ENCODE measurements at regions not wholly inside any gene's neighbourhood (a gene's known extent, or its start where the extent isn't known, plus 50 kb on each side); places are given as distances from the start of the nearest gene placed in this dataset.

GRCh38 chr14:41457393-41457792, 149.3 kb upstream of the LRFN5 start:
- TF ChIP-seq TAF1 (IDR thresholded peaks at IDR 0.05; ENCODE audit: borderline replicate concordance, insufficient read depth, low read length): no peak
- no peak for TF ChIP-seq REST (IDR thresholded peaks at IDR 0.05; ENCODE audit: insufficient read depth in 1 of 2, low read depth in 2 of 2, low read length in 2 of 2)
- no peak for TF ChIP-seq SIN3A (IDR thresholded peaks at IDR 0.05; ENCODE audit: borderline replicate concordance, insufficient read depth, low read length)
- TF ChIP-seq POLR2AphosphoS5 (IDR thresholded peaks at IDR 0.05; ENCODE audit: low read depth, low read length): no peak

Measured in PFSK-1 (cell line).